ENCODE measurements at regions not wholly inside any gene's neighbourhood (a gene's known extent, or its start where the extent isn't known, plus 50 kb on each side); places are given as distances from the start of the nearest gene placed in this dataset.

DNA sequence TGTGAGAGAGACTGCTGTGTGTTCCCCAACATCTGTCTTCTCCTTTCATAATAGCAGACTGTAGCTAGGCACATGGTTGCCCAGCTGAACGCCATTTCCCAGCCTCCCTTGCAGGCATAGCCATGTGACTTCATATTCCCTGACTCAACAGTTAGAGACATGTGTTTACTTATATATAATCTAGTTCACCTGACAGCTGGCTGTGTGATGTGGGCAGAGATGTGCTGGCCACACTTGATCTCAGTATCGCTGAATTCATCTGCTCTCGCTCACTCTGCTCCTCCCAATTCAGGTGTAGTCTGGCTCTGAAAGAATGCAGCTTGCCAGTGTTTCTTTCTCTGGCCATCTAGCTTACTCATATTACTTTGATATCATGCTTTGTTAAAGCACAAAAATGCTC lies 52.3 kb upstream of the SEC11C start:
- H3K79me2 ChIP-seq (ENCODE audit: insufficient read depth, low read length): no peaks in the 10 kb centered on the region
- no peak overlapping the region for H3K27ac ChIP-seq (ENCODE audit: low read depth in 1 of 2, low read length in 2 of 2)
- no peak overlapping the region for H2AFZ ChIP-seq (ENCODE audit: insufficient read depth, low read depth, low read length, poor library complexity, severe bottlenecking)
- intact Hi-C loops (cut with micrococcal nuclease): no loop called here
- H3K4me1 Mint-ChIP-seq: no peaks in the 10 kb centered on the region
- H3K4me1 ChIP-seq (ENCODE audit: control insufficient read depth in 1 of 2, insufficient read depth in 2 of 2, low read length in 2 of 2): no peaks in the 10 kb centered on the region
- no peak for DNase-seq
- H3K9me3 Mint-ChIP-seq: no peaks in the 10 kb centered on the region
- H3K4me2 ChIP-seq (replicated peaks; ENCODE audit: extremely low read depth, low read length, poor library complexity, severe bottlenecking): no peak overlapping the region
- peaks cover 0 to 12% of the 10 kb centered on the region in 2 donors for H3K27me3 ChIP-seq (ENCODE audit: control insufficient read depth in 2 of 2, insufficient read depth in 2 of 2, low read length in 2 of 2)
- no peak overlapping the region for H3K4me3 Mint-ChIP-seq
- no peaks in the 10 kb centered on the region for H3K36me3 ChIP-seq (replicated peaks in 1 of 2; ENCODE audit: control insufficient read depth in 1 of 2, insufficient read depth in 2 of 2, low read length in 2 of 2)
- TF ChIP-seq, protein P1, sequence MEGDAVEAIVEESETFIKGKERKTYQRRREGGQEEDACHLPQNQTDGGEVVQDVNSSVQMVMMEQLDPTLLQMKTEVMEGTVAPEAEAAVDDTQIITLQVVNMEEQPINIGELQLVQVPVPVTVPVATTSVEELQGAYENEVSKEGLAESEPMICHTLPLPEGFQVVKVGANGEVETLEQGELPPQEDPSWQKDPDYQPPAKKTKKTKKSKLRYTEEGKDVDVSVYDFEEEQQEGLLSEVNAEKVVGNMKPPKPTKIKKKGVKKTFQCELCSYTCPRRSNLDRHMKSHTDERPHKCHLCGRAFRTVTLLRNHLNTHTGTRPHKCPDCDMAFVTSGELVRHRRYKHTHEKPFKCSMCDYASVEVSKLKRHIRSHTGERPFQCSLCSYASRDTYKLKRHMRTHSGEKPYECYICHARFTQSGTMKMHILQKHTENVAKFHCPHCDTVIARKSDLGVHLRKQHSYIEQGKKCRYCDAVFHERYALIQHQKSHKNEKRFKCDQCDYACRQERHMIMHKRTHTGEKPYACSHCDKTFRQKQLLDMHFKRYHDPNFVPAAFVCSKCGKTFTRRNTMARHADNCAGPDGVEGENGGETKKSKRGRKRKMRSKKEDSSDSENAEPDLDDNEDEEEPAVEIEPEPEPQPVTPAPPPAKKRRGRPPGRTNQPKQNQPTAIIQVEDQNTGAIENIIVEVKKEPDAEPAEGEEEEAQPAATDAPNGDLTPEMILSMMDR (IDR thresholded peaks at IDR 0.05): no peak
- H3K27me3 Mint-ChIP-seq (ENCODE audit: low read depth in 3 of 3): peaks cover 9 to 25% (median 22%) of the 10 kb centered on the region in 3 donors
- WGBS (ENCODE audit: insufficient coverage): no CpG with 5 or more reads among the region's 3 CpGs
- no peak overlapping the region for H3K9ac ChIP-seq (ENCODE audit: insufficient read depth, low read length, poor library complexity, severe bottlenecking)
- no peak overlapping the region for H3K27ac Mint-ChIP-seq
- no peaks in the 10 kb centered on the region for H4K20me1 ChIP-seq (ENCODE audit: insufficient read depth, low read length)
- H3K9me3 ChIP-seq (replicated peaks in 1 of 2; ENCODE audit: control insufficient read depth in 1 of 2, insufficient read depth in 1 of 2, low read length in 2 of 2): no peaks in the 10 kb centered on the region
- H3K4me3 ChIP-seq (replicated peaks in 1 of 3; ENCODE audit: low read depth in 2 of 3, low read length in 3 of 3): no peak overlapping the region
- H3K36me3 Mint-ChIP-seq: no peaks in the 10 kb centered on the region

Data from CD14-positive monocyte (primary cell).